HepG2 (cell line): ENCODE measurements at regions not wholly inside any gene's neighbourhood (a gene's known extent, or its start where the extent isn't known, plus 50 kb on each side); places are given as distances from the start of the nearest gene placed in this dataset.

Experiments used
- ATAC-seq: fragments of 200-7000 bp; cut with Tn5 transposase; 3 replicates; pipeline ENCODE4 v1.9.1; 2020; ENCODE audit warnings: mild to moderate bottlenecking, moderate library complexity
- BruUV-seq: library from RNA; stranded (reverse); fragments of 400-500 nt; replicated peaks from 2 replicates; lab custom pipeline; 2021; lab: Mats Ljungman, UMichigan
- CTCF ChIA-PET: fragments of 300-600 bp; formaldehyde crosslinking; extraction: SDS; loops from one replicate; lab custom pipeline; 2021; ENCODE audit warnings: low total read pairs, inconsistent platforms, low intra/inter-chr PET ratio; lab: Yijun Ruan, JAX
- POLR2A ChIA-PET: fragments of 350-600 bp; sonication (Branson Sonifier 250); formaldehyde crosslinking; loops from one replicate; lab custom pipeline; 2020; ENCODE audit warnings: antibody characterized with exemption, inconsistent platforms; lab: Yijun Ruan, JAX
- DNase-seq: peaks from one replicate; pipeline ENCODE4 v3.0.0-alpha.2; 2015; ENCODE audit warnings: low spot score
- FAIRE-seq: peaks from 3 replicates; lab custom pipeline; 2011; peaks lifted over from hg19 to GRCh38; lab: Jason Lieb, UNC
- H2AFZ ChIP-seq: one replicate; pipeline ENCODE4 v1.6.1; 2011; ENCODE audit warnings: low read length, inconsistent platforms
- H3K27ac ChIP-seq: fragments of 300-600 bp; 3 replicates; pipeline ENCODE4 v1.8.0; 2011; ENCODE audit warnings: mixed run types, mild to moderate bottlenecking, mixed read lengths, low read length, inconsistent platforms; ENCODE audit not compliant: insufficient read depth; ENCODE audit errors: extremely low read length
- H3K27me3 ChIP-seq, 2 experiments: fragments of 200-600 bp in 1 of 2; 2 replicates in 1 of 2; 3 replicates in 1 of 2; pipeline versions ENCODE4 v1.6.0 to v1.8.0; 2011; ENCODE audit warnings: low read length in 2 of 2, mild to moderate bottlenecking in 2 of 2, moderate library complexity in 2 of 2, inconsistent platforms in 1 of 2; ENCODE audit not compliant: insufficient read depth in 2 of 2, control insufficient read depth in 1 of 2
- H3K36me3 ChIP-seq, 2 experiments: fragments of 200-600 bp in 1 of 2; replicated peaks in 1 of 2; 2 replicates in 1 of 2; 3 replicates in 1 of 2; pipeline versions ENCODE4 v1.5.1 to v1.8.0; 2011; ENCODE audit warnings: low read length in 2 of 2, inconsistent platforms in 1 of 2; ENCODE audit not compliant: insufficient read depth in 2 of 2, control insufficient read depth in 1 of 2
- H3K4me1 ChIP-seq: 2 replicates; pipeline ENCODE4 v1.5.1; 2012; ENCODE audit warnings: low read length, inconsistent platforms; ENCODE audit not compliant: insufficient read depth
- H3K4me2 ChIP-seq: 2 replicates; pipeline ENCODE4 v1.6.0; 2011; ENCODE audit warnings: low read depth, low read length, inconsistent platforms
- H3K4me3 ChIP-seq, 3 experiments: fragments of 200-600 bp in 1 of 3; sonication (generic), shearing (Covaris generic) in 1 of 3; replicated peaks in 1 of 3; 2 replicates each; pipeline ENCODE4 v1.5.1; 2011 to 2016; ENCODE audit warnings: low read length in 3 of 3, inconsistent platforms in 2 of 3, low read depth in 2 of 3, mild to moderate bottlenecking in 2 of 3, control low read depth in 1 of 3, mixed read lengths in 1 of 3; ENCODE audit not compliant: insufficient read depth in 1 of 3
- H3K79me2 ChIP-seq: one replicate; pipeline ENCODE4 v1.6.1; 2011; ENCODE audit warnings: low read length, inconsistent platforms; ENCODE audit not compliant: insufficient read depth
- H3K9ac ChIP-seq: 2 replicates; pipeline ENCODE4 v1.6.0; 2011; ENCODE audit warnings: mild to moderate bottlenecking, low read depth, low read length, inconsistent platforms; ENCODE audit not compliant: insufficient read depth
- H3K9me3 ChIP-seq: 2 replicates; pipeline ENCODE4 v1.5.1; 2012; ENCODE audit warnings: mild to moderate bottlenecking, low read length
- H4K20me1 ChIP-seq: 2 replicates; pipeline ENCODE4 v1.6.0; 2011; ENCODE audit warnings: inconsistent platforms, mild to moderate bottlenecking, low read length, moderate library complexity; ENCODE audit not compliant: insufficient read depth
- BCLAF1 ChIP-seq: fragments of 450-650 bp; IDR thresholded peaks from 2 replicates; pipeline ENCODE4 v1.6.1; 2017; ENCODE audit warnings: mild to moderate bottlenecking
- CEBPG ChIP-seq: IDR thresholded peaks from 2 replicates; pipeline ENCODE4 v1.6.1; 2016
- CENPX ChIP-seq: sonication (generic); formaldehyde crosslinking; IDR thresholded peaks from 2 replicates; pipeline ENCODE4 v1.9.0; 2021; ENCODE audit warnings: mild to moderate bottlenecking, missing genetic modification reagents, moderate library complexity
- DBP ChIP-seq: sonication (generic); formaldehyde crosslinking; IDR thresholded peaks from 2 replicates; pipeline ENCODE4 v1.4.0; 2020; ENCODE audit warnings: missing genetic modification reagents; ENCODE audit errors: not compliant biosample characterization
- GABPA ChIP-seq, 2 experiments: IDR thresholded peaks; 2 replicates each; pipeline ENCODE4 v1.6.1; 2011 to 2016; ENCODE audit warnings: low read depth in 2 of 2, low read length in 1 of 2, missing biosample characterization in 1 of 2, missing genetic modification characterization in 1 of 2
- MZF1 ChIP-seq: sonication (generic); formaldehyde crosslinking; IDR thresholded peaks from 2 replicates; pipeline ENCODE4 v1.8.1; 2023; ENCODE audit warnings: mild to moderate bottlenecking, missing genetic modification reagents, borderline replicate concordance
- NCOA2 ChIP-seq: sonication (generic); formaldehyde crosslinking; IDR thresholded peaks from 2 replicates; pipeline ENCODE4 v1.8.0; 2022; ENCODE audit warnings: inconsistent platforms
- RAD21 ChIP-seq: fragments of 450-650 bp; formaldehyde crosslinking; IDR thresholded peaks from 2 replicates; pipeline ENCODE4 v1.5.0; 2020; ENCODE audit warnings: mild to moderate bottlenecking
- REL ChIP-seq: sonication (generic); formaldehyde crosslinking; conservative IDR thresholded peaks from 2 replicates; pipeline ENCODE4 v1.8.0; 2022; ENCODE audit warnings: mild to moderate bottlenecking, missing genetic modification reagents, moderate library complexity
- RXRA ChIP-seq: sonication (generic); formaldehyde crosslinking; IDR thresholded peaks from 2 replicates; pipeline ENCODE4 v1.5.1; 2020; ENCODE audit warnings: missing genetic modification reagents
- SAFB2 ChIP-seq: sonication (generic); formaldehyde crosslinking; IDR thresholded peaks from 2 replicates; pipeline ENCODE4 v1.5.1; 2020; ENCODE audit warnings: missing genetic modification reagents, low read depth, mild to moderate bottlenecking, borderline replicate concordance
- SMC3 ChIP-seq: IDR thresholded peaks from 2 replicates; pipeline ENCODE4 v1.6.1; 2011; ENCODE audit warnings: low read length, improper control_type of control experiment
- SSRP1 ChIP-seq: IDR thresholded peaks from 2 replicates; pipeline ENCODE4 v1.6.1; 2016; ENCODE audit warnings: control low read depth
- THAP7 ChIP-seq: sonication (generic); formaldehyde crosslinking; IDR thresholded peaks from 2 replicates; pipeline ENCODE4 v1.8.1; 2023; ENCODE audit warnings: mild to moderate bottlenecking, missing genetic modification reagents
- ZEB1 ChIP-seq: IDR thresholded peaks from 2 replicates; pipeline ENCODE4 v1.6.1; 2012; ENCODE audit warnings: mild to moderate bottlenecking, low read depth, inconsistent platforms; ENCODE audit not compliant: insufficient replicate concordance
- ZFYVE20 ChIP-seq: sonication (generic); formaldehyde crosslinking; IDR thresholded peaks from 2 replicates; pipeline ENCODE4 v1.8.0; 2023; ENCODE audit warnings: low read depth, mild to moderate bottlenecking, moderate library complexity, missing genetic modification reagents, borderline replicate concordance
- ZNF264 ChIP-seq: sonication (generic); formaldehyde crosslinking; IDR thresholded peaks from 2 replicates; pipeline ENCODE4 v1.4.0; 2020; ENCODE audit warnings: missing genetic modification reagents
- ZNF280B ChIP-seq: sonication (generic); formaldehyde crosslinking; IDR thresholded peaks from 2 replicates; pipeline ENCODE4 v1.5.0; 2020; ENCODE audit warnings: missing genetic modification reagents, mild to moderate bottlenecking, borderline replicate concordance
- ZNF329 ChIP-seq: sonication (generic); formaldehyde crosslinking; IDR thresholded peaks from 2 replicates; pipeline ENCODE4 v1.9.0; 2021; ENCODE audit warnings: low read depth, mild to moderate bottlenecking, missing genetic modification reagents
- ZZZ3 ChIP-seq: sonication (generic); formaldehyde crosslinking; IDR thresholded peaks from 2 replicates; pipeline ENCODE4 v1.4.0; 2020; ENCODE audit warnings: missing genetic modification reagents, mild to moderate bottlenecking, borderline replicate concordance
- WGBS: methylation state at CpG from one replicate; pipeline ENCODE4 v1.1.6; 2017; ENCODE audit warnings: low lambda C conversion rate; 5-methylcytosine and 5-hydroxymethylcytosine counted together
- in situ Hi-C: cut with HindIII; loops from 2 replicates; pipeline ENCODE4 v1.10.0; 2017; ENCODE audit warnings: low pct_unique_long_range_greater_than_20kb; ENCODE audit not compliant: extremely low pct_ligation_motif_present
- intact Hi-C: fragments of 100-400 bp; cut with micrococcal nuclease; formaldehyde crosslinking; loops from one replicate; pipeline ENCODE4 v1.10.0; 2022; ENCODE audit not compliant: unreplicated experiment

GRCh38 chr7:136114966-136115762 lies 138.0 kb upstream of the MTPN start:
- Histone ChIP-seq H3K4me2 (no peak overlapping the region), H3K9me3 (no peaks in the 10 kb centered on the region), H2AFZ (no peak overlapping the region), H3K9ac (no peak overlapping the region), H3K27ac (no peak overlapping the region), H3K4me3 (no peak overlapping the region), H3K79me2 (no peaks in the 10 kb centered on the region), H3K4me1 (no peaks in the 10 kb centered on the region), H3K27me3 (no peaks in the 10 kb centered on the region), H3K36me3 (no peaks in the 10 kb centered on the region), H4K20me1 (no peaks in the 10 kb centered on the region)
- peak; percentile 30 for DNase-seq
- POLR2A ChIA-PET, result no interaction called here
- in situ Hi-C loops, result no loop called here
- FAIRE-seq, result peak; percentile 67
- ATAC-seq, result peak; percentile 99
- CTCF ChIA-PET, result no interaction called here
- intact Hi-C loops, result no loop called here
- WGBS, result 48% methylated on average over 5 of the region's 21 CpGs
- BruUV-seq, result no TSS peak
- no peak for TF ChIP-seq SSRP1 (CRISPR knock-in tag)
- no peak for TF ChIP-seq ZNF264 (CRISPR knock-in tag)
- TF ChIP-seq RAD21 (CRISPR knock-in tag), result 0 out of 2 replicates have a peak, but pooled peaks have one; percentile 26
- no peak for TF ChIP-seq CENPX
- no peak for TF ChIP-seq NCOA2 (CRISPR knock-in tag)
- no peak for TF ChIP-seq DBP (CRISPR knock-in tag)
- TF ChIP-seq SAFB2, result no peak
- TF ChIP-seq SMC3, result peak; percentile 22; the same call in 1 of the 2 replicates
- no peak for TF ChIP-seq GABPA (IDR thresholded peaks at IDR 0.05; ENCODE audit: low read depth, low read length)
- TF ChIP-seq GABPA (CRISPR knock-in tag; IDR thresholded peaks at IDR 0.05; ENCODE audit: low read depth), result no peak
- TF ChIP-seq REL (CRISPR knock-in tag), result no peak
- no peak for TF ChIP-seq CEBPG
- TF ChIP-seq BCLAF1, result no peak
- no peak for TF ChIP-seq RXRA (CRISPR knock-in tag)
- TF ChIP-seq ZEB1, result no peak
- TF ChIP-seq ZZZ3 (CRISPR knock-in tag), result no peak
- TF ChIP-seq THAP7, result 0 out of 2 replicates have a peak, but pooled peaks have one; percentile 38
- TF ChIP-seq MZF1 (CRISPR knock-in tag), result no peak
- no peak for TF ChIP-seq ZFYVE20 (CRISPR knock-in tag)
- TF ChIP-seq ZNF329 (CRISPR knock-in tag), result no peak
- no peak for TF ChIP-seq ZNF280B (CRISPR knock-in tag)
